B cell (primary cell): ENCODE measurements at regions not wholly inside any gene's neighbourhood (a gene's known extent, or its start where the extent isn't known, plus 50 kb on each side); places are given as distances from the start of the nearest gene placed in this dataset.

Experiments
- ATAC-seq: fragments of 200-7000 bp; cut with Tn5 transposase; one replicate; pipeline ENCODE4 v1.10.0; 2021; ENCODE audit warnings: low read depth, mild to moderate bottlenecking, moderate number of reproducible peaks, moderate library complexity
- CTCF ChIA-PET: fragments of 350-600 bp; sonication (Branson Sonifier 250); formaldehyde crosslinking; loops from one replicate; lab custom pipeline; 2021; ENCODE audit warnings: antibody characterized with exemption, inconsistent platforms; lab: Charles Lee
- POLR2A ChIA-PET: fragments of 350-600 bp; sonication (Branson Sonifier 250); formaldehyde crosslinking; loops from one replicate; lab custom pipeline; 2021; ENCODE audit warnings: antibody characterized with exemption; lab: Charles Lee
- DNase-seq: peaks from one replicate; pipeline ENCODE4 v3.0.0; 2013
- H2AFZ ChIP-seq: 2 replicates; pipeline ENCODE4 v1.6.1; 2012; ENCODE audit warnings: mild to moderate bottlenecking, low read depth, low read length; ENCODE audit not compliant: insufficient read depth, poor library complexity, severe bottlenecking
- H3K27ac ChIP-seq, 2 donors: 1 replicate in 1 of 2; 2 replicates in 1 of 2; pipeline ENCODE4 v1.5.1; 2012 to 2013; ENCODE audit warnings: low read length in 2 of 2, mild to moderate bottlenecking in 2 of 2, moderate library complexity in 1 of 2
- H3K27me3 ChIP-seq, 4 experiments: fragments of 200-600 bp in 1 of 4; sonication (generic) in 1 of 4; replicated peaks in 1 of 4; 1 replicate in 2 of 4; 2 replicates in 2 of 4; pipeline versions ENCODE4 v1.6.1 to v1.7.0; 2013 to 2016; ENCODE audit warnings: low read length in 3 of 4, mild to moderate bottlenecking in 2 of 4, mixed read lengths in 1 of 4, moderate library complexity in 1 of 4; ENCODE audit not compliant: insufficient read depth in 4 of 4, control insufficient read depth in 3 of 4; ENCODE audit errors: control extremely low read depth in 1 of 4
- H3K36me3 ChIP-seq, 2 experiments: replicated peaks in 1 of 2; 1 replicate in 1 of 2; 2 replicates in 1 of 2; pipeline versions ENCODE4 v1.6.1 to v1.7.1; 2013; ENCODE audit warnings: low read length in 1 of 2; ENCODE audit not compliant: insufficient read depth in 2 of 2, control insufficient read depth in 1 of 2; ENCODE audit errors: control extremely low read depth in 1 of 2, extremely low read depth in 1 of 2
- H3K4me1 ChIP-seq, 2 donors: fragments of 200-600 bp in 1 of 2; sonication (generic) in 1 of 2; 1 replicate in 1 of 2; 2 replicates in 1 of 2; pipeline versions ENCODE4 v1.5.1 to v1.6.1; 2013 to 2017; ENCODE audit warnings: low read length in 2 of 2; ENCODE audit not compliant: control insufficient read depth in 2 of 2, insufficient read depth in 2 of 2
- H3K4me2 ChIP-seq: replicated peaks from 2 replicates; pipeline ENCODE3; 2012; ENCODE audit warnings: mild to moderate bottlenecking, low read depth, low read length; ENCODE audit not compliant: poor library complexity, severe bottlenecking
- H3K4me3 ChIP-seq, 5 experiments: fragments of 200-600 bp in 1 of 5; sonication (generic) in 1 of 5; 1 replicate in 3 of 5; 2 replicates in 2 of 5; pipeline versions ENCODE4 v1.5.1 to v1.7.0; 2011 to 2016; ENCODE audit warnings: low read length in 4 of 5, mild to moderate bottlenecking in 4 of 5, low read depth in 2 of 5, control low read depth in 1 of 5, moderate library complexity in 1 of 5; ENCODE audit not compliant: insufficient read depth in 1 of 5; ENCODE audit errors: control extremely low read depth in 1 of 5, extremely low read depth in 1 of 5
- H3K79me2 ChIP-seq: fragments of 200-600 bp; sonication (generic); one replicate; pipeline ENCODE4 v1.6.0; 2016; ENCODE audit warnings: low read length; ENCODE audit not compliant: control insufficient read depth, insufficient read depth
- H3K9ac ChIP-seq: fragments of 200-600 bp; sonication (generic); 2 replicates; pipeline ENCODE4 v1.6.1; 2017; ENCODE audit warnings: mild to moderate bottlenecking, low read length, moderate library complexity
- H3K9me3 ChIP-seq, 3 donors: one replicate each; pipeline versions ENCODE4 v1.6.1 to v1.7.1; 2013; ENCODE audit warnings: low read length in 2 of 3; ENCODE audit not compliant: control insufficient read depth in 2 of 3, insufficient read depth in 1 of 3; ENCODE audit errors: control extremely low read depth in 1 of 3
- H4K20me1 ChIP-seq: 2 replicates; pipeline ENCODE4 v1.6.0; 2012; ENCODE audit warnings: mild to moderate bottlenecking, low read length; ENCODE audit not compliant: insufficient read depth, control insufficient read depth, poor library complexity, severe bottlenecking
- H3K27ac Mint-ChIP-seq: one replicate; pipeline ENCODE4 v1.8.0; 2021; ENCODE audit warnings: mixed read lengths
- H3K27me3 Mint-ChIP-seq: one replicate; pipeline ENCODE4 v1.8.0; 2021; ENCODE audit warnings: mixed read lengths
- H3K4me1 Mint-ChIP-seq: one replicate; pipeline ENCODE4 v1.8.0; 2021; ENCODE audit warnings: mixed read lengths
- H3K4me3 Mint-ChIP-seq: one replicate; pipeline ENCODE4 v1.8.0; 2021; ENCODE audit warnings: mixed read lengths
- H3K9me3 Mint-ChIP-seq: one replicate; pipeline ENCODE4 v1.8.0; 2022; ENCODE audit warnings: mixed read lengths; ENCODE audit not compliant: insufficient read depth
- EZH2 ChIP-seq: IDR thresholded peaks from 2 replicates; pipeline ENCODE4 v1.6.1; 2012; ENCODE audit warnings: borderline replicate concordance, low read depth, mild to moderate bottlenecking, moderate library complexity, low read length; ENCODE audit not compliant: insufficient read depth, poor library complexity, severe bottlenecking
- WGBS: methylation state at CpG from one replicate; pipeline ENCODE4 v1.1.5; 2013; ENCODE audit warnings: missing lambda C conversion rate; ENCODE audit not compliant: insufficient coverage; 5-methylcytosine and 5-hydroxymethylcytosine counted together
- intact Hi-C: fragments of 100-400 bp; cut with micrococcal nuclease; formaldehyde crosslinking; loops from one replicate; pipeline ENCODE4 v1.10.0; 2022
- TF ChIP-seq, protein P1 (sequence below): fragments of 200-600 bp; IDR thresholded peaks from one replicate; pipeline ENCODE4 v1.8.0; 2022; ENCODE audit warnings: antibody characterized with exemption, mild to moderate bottlenecking

DNA sequence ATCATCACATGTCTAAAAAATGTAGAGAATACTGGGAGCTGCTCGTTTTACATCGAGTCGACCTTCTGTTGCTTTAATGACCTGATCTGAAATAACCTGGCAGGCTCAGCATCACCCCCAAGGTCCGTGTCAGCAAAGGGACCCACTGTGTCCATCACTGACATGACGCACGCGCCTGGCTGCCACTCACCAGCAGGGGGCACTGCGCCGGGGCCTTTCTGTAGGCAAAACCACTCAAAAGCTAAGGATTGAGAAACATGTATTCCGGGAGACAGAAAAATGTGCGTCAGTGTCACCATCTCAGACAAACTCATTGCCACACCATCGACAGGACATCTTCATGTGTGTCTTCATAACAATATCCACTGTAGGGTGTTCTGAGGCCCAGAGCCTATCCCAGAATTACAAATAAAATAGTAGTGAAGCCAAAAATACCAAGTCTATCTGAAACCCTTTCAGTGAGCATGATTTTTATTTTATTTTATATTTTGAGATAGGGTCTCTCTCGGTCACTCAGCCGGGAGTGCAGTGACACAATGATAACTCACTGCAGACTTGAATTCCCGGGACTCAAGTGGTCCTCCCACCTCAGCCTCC is 130.3 kb upstream of the LSM14A start:
- Histone ChIP-seq H2AFZ (no peak overlapping the region), H3K9ac (no peak overlapping the region), H3K27me3 (peaks cover 0 to 9% (median under 1%) of the 10 kb centered on the region in 4 experiments), H3K4me1 (no peaks in the 10 kb centered on the region), H3K4me2 (no peak overlapping the region), H3K4me3 (no peak overlapping the region), H3K79me2 (no peaks in the 10 kb centered on the region), H3K36me3 (no peaks in the 10 kb centered on the region), H3K9me3 (no peaks in the 10 kb centered on the region), H4K20me1 (no peaks in the 10 kb centered on the region), H3K27ac (no peak overlapping the region)
- TF ChIP-seq, protein P1, sequence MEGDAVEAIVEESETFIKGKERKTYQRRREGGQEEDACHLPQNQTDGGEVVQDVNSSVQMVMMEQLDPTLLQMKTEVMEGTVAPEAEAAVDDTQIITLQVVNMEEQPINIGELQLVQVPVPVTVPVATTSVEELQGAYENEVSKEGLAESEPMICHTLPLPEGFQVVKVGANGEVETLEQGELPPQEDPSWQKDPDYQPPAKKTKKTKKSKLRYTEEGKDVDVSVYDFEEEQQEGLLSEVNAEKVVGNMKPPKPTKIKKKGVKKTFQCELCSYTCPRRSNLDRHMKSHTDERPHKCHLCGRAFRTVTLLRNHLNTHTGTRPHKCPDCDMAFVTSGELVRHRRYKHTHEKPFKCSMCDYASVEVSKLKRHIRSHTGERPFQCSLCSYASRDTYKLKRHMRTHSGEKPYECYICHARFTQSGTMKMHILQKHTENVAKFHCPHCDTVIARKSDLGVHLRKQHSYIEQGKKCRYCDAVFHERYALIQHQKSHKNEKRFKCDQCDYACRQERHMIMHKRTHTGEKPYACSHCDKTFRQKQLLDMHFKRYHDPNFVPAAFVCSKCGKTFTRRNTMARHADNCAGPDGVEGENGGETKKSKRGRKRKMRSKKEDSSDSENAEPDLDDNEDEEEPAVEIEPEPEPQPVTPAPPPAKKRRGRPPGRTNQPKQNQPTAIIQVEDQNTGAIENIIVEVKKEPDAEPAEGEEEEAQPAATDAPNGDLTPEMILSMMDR = peak; percentile 77
- no peak for TF ChIP-seq EZH2
- WGBS = 25% methylated on average over 13 of the region's 15 CpGs
- ATAC-seq (no peak), DNase-seq (peak; percentile 48)
- H3K4me3 Mint-ChIP-seq = no peak overlapping the region
- peaks cover 21% of the 10 kb centered on the region for H3K27me3 Mint-ChIP-seq
- H3K4me1 Mint-ChIP-seq = no peaks in the 10 kb centered on the region
- intact Hi-C loops = no loop called here
- no peaks in the 10 kb centered on the region for H3K9me3 Mint-ChIP-seq
- POLR2A ChIA-PET = no interaction called here
- peak overlapping the region; percentile 26 for H3K27ac Mint-ChIP-seq
- CTCF ChIA-PET = interaction anchor here (0.9 to 2.8 kb wide), 5 partner anchors 27 to 670 kb away, joined by 3 to 10 read pairs (median 4); no protein-coding TSS in a partner anchor

DNA sequence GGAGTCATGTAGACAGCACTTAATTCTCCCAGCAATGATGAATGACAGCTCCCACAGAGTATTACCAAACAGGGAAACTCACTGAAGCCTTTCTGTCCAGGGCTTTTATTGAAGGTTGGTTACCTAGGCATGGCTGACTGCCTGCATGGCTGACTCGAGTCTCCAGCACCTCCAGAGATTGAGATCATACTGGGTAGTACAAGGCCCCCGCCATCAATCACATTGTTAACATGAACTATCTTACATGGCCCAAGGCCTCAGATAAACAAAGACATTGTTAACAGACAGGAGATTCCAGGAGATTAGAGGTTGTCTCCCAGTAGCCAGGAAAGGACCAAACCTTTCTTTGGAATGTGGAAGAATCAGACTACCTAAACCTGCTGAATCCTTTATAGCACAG is 128.3 kb upstream of the LSM14A start:
- H3K9me3 Mint-ChIP-seq = no peaks in the 10 kb centered on the region
- H3K36me3 ChIP-seq = no peaks in the 10 kb centered on the region
- WGBS = 50% methylated on average over 2 of the region's 2 CpGs
- ChIA-PET POLR2A (no interaction called here), CTCF (interaction anchor here (0.7 kb wide), 1 partner anchor 17 kb away, joined by 3 read pairs; no protein-coding TSS in a partner anchor)
- no peak for DNase-seq
- no peaks in the 10 kb centered on the region for H4K20me1 ChIP-seq
- no peaks in the 10 kb centered on the region for H3K9me3 ChIP-seq
- H3K4me3 Mint-ChIP-seq = no peak overlapping the region
- ATAC-seq = no peak
- no peak overlapping the region for H2AFZ ChIP-seq
- peaks cover 31% of the 10 kb centered on the region for H3K27me3 Mint-ChIP-seq
- no peak overlapping the region for H3K4me3 ChIP-seq
- intact Hi-C loops = no loop called here
- no peaks in the 10 kb centered on the region for H3K4me1 ChIP-seq
- no peak overlapping the region for H3K27ac Mint-ChIP-seq
- peaks cover 0 to 9% (median 0%) of the 10 kb centered on the region in 4 experiments for H3K27me3 ChIP-seq
- H3K79me2 ChIP-seq = no peaks in the 10 kb centered on the region
- H3K27ac ChIP-seq = no peak overlapping the region
- no peak for TF ChIP-seq EZH2
- TF ChIP-seq, protein P1 = no peak
- no peak overlapping the region for H3K9ac ChIP-seq
- H3K4me1 Mint-ChIP-seq = no peaks in the 10 kb centered on the region
- H3K4me2 ChIP-seq = no peak overlapping the region
